K562 (cell line): ENCODE measurements at regions not wholly inside any gene's neighbourhood (a gene's known extent, or its start where the extent isn't known, plus 50 kb on each side); places are given as distances from the start of the nearest gene placed in this dataset.

Source experiments
- ATF3 ChIP-seq, 2 experiments: fragments of 450-650 bp in 1 of 2; sonication (generic) in 1 of 2; formaldehyde crosslinking in 1 of 2; IDR thresholded peaks in 1 of 2; conservative IDR thresholded peaks in 1 of 2; 2 replicates each; pipeline versions ENCODE4 v1.6.1 to v1.8.1; 2016 to 2023; ENCODE audit warnings: mild to moderate bottlenecking in 2 of 2, moderate library complexity in 2 of 2, inconsistent platforms in 1 of 2, missing genetic modification reagents in 1 of 2
- PHB ChIP-seq: fragments of 250-450 bp; sonication (Bioruptor Pico); IDR thresholded peaks from 2 replicates; pipeline ENCODE4 v1.5.0; 2021

GRCh38 chr22:27557286-27558008, 244.1 kb downstream of the MN1 start:
- no peak for TF ChIP-seq ATF3 (IDR thresholded peaks at IDR 0.05)
- no peak for TF ChIP-seq ATF3 (CRISPR knock-in tag; conservative IDR thresholded peaks at IDR 0.05)
- no peak for TF ChIP-seq PHB
